ENCODE measurements at regions not wholly inside any gene's neighbourhood (a gene's known extent, or its start where the extent isn't known, plus 50 kb on each side); places are given as distances from the start of the nearest gene placed in this dataset.

DNA sequence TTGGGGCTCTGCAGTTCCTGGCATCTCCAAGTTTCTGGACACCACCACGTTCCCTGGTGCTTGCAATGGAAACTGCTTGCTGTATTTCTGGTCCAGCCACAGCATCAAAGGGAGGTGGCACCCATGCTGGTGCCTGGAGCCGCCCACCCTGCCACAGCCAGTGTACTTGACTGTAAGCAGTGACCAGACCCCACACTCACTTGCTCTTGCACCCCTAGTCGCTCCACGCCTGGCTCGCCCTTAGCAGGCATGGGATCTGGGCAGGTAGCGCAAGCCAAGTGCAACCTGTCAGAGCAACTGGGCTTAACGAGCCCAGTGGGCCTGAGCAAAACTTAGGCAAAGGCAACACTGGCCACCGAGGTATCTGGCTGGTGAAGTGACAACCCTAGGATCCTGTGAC lies 648.2 kb upstream of the PCDH9 start:
- TF ChIP-seq NFIC (IDR thresholded peaks at IDR 0.05): no peak
- TF ChIP-seq CREB1 (IDR thresholded peaks at IDR 0.05; ENCODE audit: low read depth): no peak
- TF ChIP-seq EP300 (IDR thresholded peaks at IDR 0.05; ENCODE audit: borderline replicate concordance): no peak
- TF ChIP-seq FOXM1 (IDR thresholded peaks at IDR 0.05; ENCODE audit: borderline replicate concordance, low read depth): no peak

DNA sequence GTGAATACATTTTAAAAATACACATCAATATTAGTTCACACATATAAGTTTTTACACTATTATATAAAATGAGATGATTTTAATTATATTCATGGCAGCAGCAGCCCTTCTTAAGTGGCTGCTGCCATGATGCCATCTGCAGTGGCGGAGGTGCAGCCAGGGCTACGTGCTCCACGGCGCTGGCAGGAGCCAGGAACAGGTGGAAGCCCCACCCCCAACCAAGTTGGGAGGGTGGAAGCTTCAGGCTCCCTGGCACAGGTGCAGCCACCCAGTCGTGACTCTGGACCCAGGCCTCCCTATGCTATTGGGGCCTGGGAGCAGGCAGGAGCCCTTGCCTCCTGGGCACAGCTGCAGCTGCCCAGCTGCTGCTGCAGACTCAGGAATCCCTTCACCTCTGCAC lies 646.9 kb upstream of the PCDH9 start:
- TF ChIP-seq, protein P1, sequence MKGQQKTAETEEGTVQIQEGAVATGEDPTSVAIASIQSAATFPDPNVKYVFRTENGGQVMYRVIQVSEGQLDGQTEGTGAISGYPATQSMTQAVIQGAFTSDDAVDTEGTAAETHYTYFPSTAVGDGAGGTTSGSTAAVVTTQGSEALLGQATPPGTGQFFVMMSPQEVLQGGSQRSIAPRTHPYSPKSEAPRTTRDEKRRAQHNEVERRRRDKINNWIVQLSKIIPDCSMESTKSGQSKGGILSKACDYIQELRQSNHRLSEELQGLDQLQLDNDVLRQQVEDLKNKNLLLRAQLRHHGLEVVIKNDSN (IDR thresholded peaks at IDR 0.05): no peak
- TF ChIP-seq CEBPB (IDR thresholded peaks at IDR 0.05): no peak

DNA sequence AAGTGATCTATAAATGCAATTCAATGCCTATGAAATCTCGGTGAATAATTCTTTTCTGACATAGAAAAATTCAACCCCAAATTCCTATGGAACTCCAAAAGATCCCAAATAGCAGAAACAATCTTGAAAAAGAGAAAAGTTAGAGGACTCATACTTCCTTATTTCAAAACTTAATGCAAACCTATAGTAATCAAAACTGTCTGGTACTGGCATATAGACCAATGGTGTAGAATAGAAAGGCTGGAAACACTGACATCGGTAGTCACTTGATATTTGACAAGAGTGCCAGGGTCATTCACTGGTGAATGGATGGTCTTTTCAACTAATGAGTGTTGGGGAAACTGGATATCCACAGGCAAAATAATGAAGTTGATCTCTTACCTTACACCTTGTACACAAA lies 637.1 kb upstream of the PCDH9 start:
- no peak for TF ChIP-seq ZBTB7A (IDR thresholded peaks at IDR 0.05; ENCODE audit: low read depth)
- TF ChIP-seq, protein P1 (IDR thresholded peaks at IDR 0.05): no peak
- no peak for TF ChIP-seq YY1 (IDR thresholded peaks at IDR 0.05; ENCODE audit: low read depth)
- no peak for TF ChIP-seq TAF1 (IDR thresholded peaks at IDR 0.05; ENCODE audit: low read depth)
- TF ChIP-seq RAD21 (IDR thresholded peaks at IDR 0.05; ENCODE audit: low read depth): no peak
- no peak for TF ChIP-seq TEAD4 (IDR thresholded peaks at IDR 0.05)
- TF ChIP-seq EGR1 (IDR thresholded peaks at IDR 0.05): no peak
- TF ChIP-seq, protein P2, sequence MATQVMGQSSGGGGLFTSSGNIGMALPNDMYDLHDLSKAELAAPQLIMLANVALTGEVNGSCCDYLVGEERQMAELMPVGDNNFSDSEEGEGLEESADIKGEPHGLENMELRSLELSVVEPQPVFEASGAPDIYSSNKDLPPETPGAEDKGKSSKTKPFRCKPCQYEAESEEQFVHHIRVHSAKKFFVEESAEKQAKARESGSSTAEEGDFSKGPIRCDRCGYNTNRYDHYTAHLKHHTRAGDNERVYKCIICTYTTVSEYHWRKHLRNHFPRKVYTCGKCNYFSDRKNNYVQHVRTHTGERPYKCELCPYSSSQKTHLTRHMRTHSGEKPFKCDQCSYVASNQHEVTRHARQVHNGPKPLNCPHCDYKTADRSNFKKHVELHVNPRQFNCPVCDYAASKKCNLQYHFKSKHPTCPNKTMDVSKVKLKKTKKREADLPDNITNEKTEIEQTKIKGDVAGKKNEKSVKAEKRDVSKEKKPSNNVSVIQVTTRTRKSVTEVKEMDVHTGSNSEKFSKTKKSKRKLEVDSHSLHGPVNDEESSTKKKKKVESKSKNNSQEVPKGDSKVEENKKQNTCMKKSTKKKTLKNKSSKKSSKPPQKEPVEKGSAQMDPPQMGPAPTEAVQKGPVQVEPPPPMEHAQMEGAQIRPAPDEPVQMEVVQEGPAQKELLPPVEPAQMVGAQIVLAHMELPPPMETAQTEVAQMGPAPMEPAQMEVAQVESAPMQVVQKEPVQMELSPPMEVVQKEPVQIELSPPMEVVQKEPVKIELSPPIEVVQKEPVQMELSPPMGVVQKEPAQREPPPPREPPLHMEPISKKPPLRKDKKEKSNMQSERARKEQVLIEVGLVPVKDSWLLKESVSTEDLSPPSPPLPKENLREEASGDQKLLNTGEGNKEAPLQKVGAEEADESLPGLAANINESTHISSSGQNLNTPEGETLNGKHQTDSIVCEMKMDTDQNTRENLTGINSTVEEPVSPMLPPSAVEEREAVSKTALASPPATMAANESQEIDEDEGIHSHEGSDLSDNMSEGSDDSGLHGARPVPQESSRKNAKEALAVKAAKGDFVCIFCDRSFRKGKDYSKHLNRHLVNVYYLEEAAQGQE (IDR thresholded peaks at IDR 0.05; ENCODE audit: low read depth): no peak

DNA sequence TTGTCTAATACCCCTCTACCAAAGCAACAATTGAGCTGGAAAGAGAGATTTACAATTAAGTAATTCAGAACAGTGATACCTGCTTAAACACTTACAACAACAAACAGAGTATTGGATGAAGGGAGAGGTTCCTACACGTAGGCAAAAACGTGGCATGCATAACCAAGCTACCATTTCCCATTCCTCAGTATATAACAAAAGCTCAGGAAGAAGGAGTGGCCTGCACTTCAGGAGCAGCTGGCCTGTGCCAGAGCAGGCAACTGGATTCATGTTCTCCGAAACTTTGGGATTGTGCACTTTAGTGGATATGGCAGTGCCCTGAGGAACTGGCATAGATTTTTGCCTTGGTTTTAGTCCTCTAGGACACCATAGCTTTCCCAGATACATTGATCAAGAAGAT lies 630.2 kb upstream of the PCDH9 start:
- TF ChIP-seq, protein P3, sequence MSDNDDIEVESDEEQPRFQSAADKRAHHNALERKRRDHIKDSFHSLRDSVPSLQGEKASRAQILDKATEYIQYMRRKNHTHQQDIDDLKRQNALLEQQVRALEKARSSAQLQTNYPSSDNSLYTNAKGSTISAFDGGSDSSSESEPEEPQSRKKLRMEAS (IDR thresholded peaks at IDR 0.05): no peak
- TF ChIP-seq CREB1 (IDR thresholded peaks at IDR 0.05; ENCODE audit: low read depth): no peak
- TF ChIP-seq YY1 (IDR thresholded peaks at IDR 0.05; ENCODE audit: low read depth): no peak
- TF ChIP-seq TAF1 (IDR thresholded peaks at IDR 0.05; ENCODE audit: low read depth): no peak
- no peak for TF ChIP-seq NFIC (IDR thresholded peaks at IDR 0.05)
- TF ChIP-seq FOXM1 (IDR thresholded peaks at IDR 0.05; ENCODE audit: borderline replicate concordance, low read depth): no peak
- TF ChIP-seq CEBPB (IDR thresholded peaks at IDR 0.05): no peak
- no peak for TF ChIP-seq TEAD4 (IDR thresholded peaks at IDR 0.05)
- TF ChIP-seq, protein P2 (IDR thresholded peaks at IDR 0.05; ENCODE audit: low read depth): no peak
- TF ChIP-seq RAD21 (IDR thresholded peaks at IDR 0.05; ENCODE audit: low read depth): no peak
- TF ChIP-seq ZBTB7A (IDR thresholded peaks at IDR 0.05; ENCODE audit: low read depth): no peak
- TF ChIP-seq EGR1 (IDR thresholded peaks at IDR 0.05): no peak

DNA sequence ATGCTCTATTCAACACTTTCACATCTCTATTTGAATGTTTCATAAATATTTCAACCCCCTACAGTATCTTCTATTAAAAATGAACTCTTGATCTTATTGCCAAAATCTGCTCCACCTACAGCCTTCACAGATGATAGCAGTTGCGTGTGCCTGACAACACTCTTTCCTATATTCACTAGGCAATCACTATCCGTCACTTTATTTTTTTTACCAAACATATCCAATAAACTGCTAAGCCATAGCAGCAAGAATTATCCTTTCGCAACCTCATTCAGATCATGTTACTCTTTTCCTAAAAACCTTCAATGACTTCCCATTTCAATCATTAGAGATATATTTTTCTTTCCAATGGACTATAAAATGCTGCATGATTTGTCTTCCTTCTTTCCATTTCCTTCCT lies 629.8 kb upstream of the PCDH9 start:
- TF ChIP-seq EP300 (IDR thresholded peaks at IDR 0.05; ENCODE audit: borderline replicate concordance): no peak
- TF ChIP-seq RAD21 (IDR thresholded peaks at IDR 0.05; ENCODE audit: low read depth): no peak
- no peak for TF ChIP-seq TCF12 (IDR thresholded peaks at IDR 0.05; ENCODE audit: low read depth)
- TF ChIP-seq, protein P2 (IDR thresholded peaks at IDR 0.05; ENCODE audit: low read depth): no peak
- TF ChIP-seq, protein P1 (IDR thresholded peaks at IDR 0.05): no peak
- no peak for TF ChIP-seq TEAD4 (IDR thresholded peaks at IDR 0.05)
- TF ChIP-seq ZBTB7A (IDR thresholded peaks at IDR 0.05; ENCODE audit: low read depth): no peak
- no peak for TF ChIP-seq NFIC (IDR thresholded peaks at IDR 0.05)
- TF ChIP-seq YY1 (IDR thresholded peaks at IDR 0.05; ENCODE audit: low read depth): no peak
- TF ChIP-seq FOXM1 (IDR thresholded peaks at IDR 0.05; ENCODE audit: borderline replicate concordance, low read depth): no peak
- TF ChIP-seq CREB1 (IDR thresholded peaks at IDR 0.05; ENCODE audit: low read depth): no peak
